ENCODE measurements at regions not wholly inside any gene's neighbourhood (a gene's known extent, or its start where the extent isn't known, plus 50 kb on each side); places are given as distances from the start of the nearest gene placed in this dataset.

GRCh38 chr12:46457958-46458357, 85.4 kb upstream of the SLC38A2 start:
- H2AFZ ChIP-seq (ENCODE audit: low read depth, low read length, poor library complexity, severe bottlenecking) = no peak overlapping the region
- H4K20me1 ChIP-seq (ENCODE audit: insufficient read depth) = no peaks in the 10 kb centered on the region
- peaks cover 69 to 89% of the 10 kb centered on the region in 2 experiments for H3K4me1 ChIP-seq (ENCODE audit: control insufficient read depth in 1 of 2, insufficient read depth in 2 of 2, low read length in 2 of 2)
- DNase-seq (ENCODE audit: low read depth, low spot score) (no peak), ATAC-seq (no peak)
- RAD21 ChIA-PET (ENCODE audit: low non-redundant PET in 1 of 2, low total read pairs in 2 of 2, uncharacterized antibody in 2 of 2, unreplicated experiment in 2 of 2) = no interaction called here
- H3K4me3 ChIP-seq (replicated peaks in 1 of 2; ENCODE audit: low read depth in 1 of 2, low read length in 2 of 2) = no peak overlapping the region
- H3K9me2 ChIP-seq (ENCODE audit: insufficient read depth) = no peaks in the 10 kb centered on the region
- H3K4me2 ChIP-seq (ENCODE audit: low read length) = no peak overlapping the region
- POLR2A ChIA-PET = no interaction called here
- CTCF ChIA-PET = no interaction called here
- peaks cover 7% of the 10 kb centered on the region; the same call in 1 of the 2 replicates for H3K79me2 ChIP-seq (ENCODE audit: insufficient read depth, low read length)
- no TSS peak for BruUV-seq (replicated peaks)
- no peak overlapping the region for H3K27ac ChIP-seq (ENCODE audit: low read depth, low read length)
- H3K9me3 ChIP-seq (ENCODE audit: control insufficient read depth in 1 of 2, insufficient read depth in 1 of 2, low read depth in 1 of 2, low read length in 2 of 2) = no peaks in the 10 kb centered on the region
- TF ChIP-seq ZNF274 (IDR thresholded peaks at IDR 0.05; ENCODE audit: low read depth, low read length) (no peak), ELF1 (IDR thresholded peaks at IDR 0.05; ENCODE audit: borderline replicate concordance, low read depth) (no peak), ATF3 (IDR thresholded peaks at IDR 0.05) (no peak), ZBTB33 (IDR thresholded peaks at IDR 0.05; ENCODE audit: extremely low read depth, insufficient replicate concordance, low read length) (no peak), CTCF (IDR thresholded peaks at IDR 0.05 in 2 of 3, conservative IDR thresholded peaks at IDR 0.05 in 1 of 3; ENCODE audit: borderline replicate concordance in 1 of 3, insufficient read depth in 1 of 3, low read depth in 2 of 3, low read length in 2 of 3) (no peak), CEBPB (IDR thresholded peaks at IDR 0.05; ENCODE audit: low read depth) (no peak), POLR2A (IDR thresholded peaks at IDR 0.05; ENCODE audit: borderline replicate concordance, extremely low read depth, insufficient read depth, insufficient read length) (no peak), JUND (IDR thresholded peaks at IDR 0.05) (no peak), ZFX (IDR thresholded peaks at IDR 0.05) (no peak), YY1 (IDR thresholded peaks at IDR 0.05; ENCODE audit: extremely low read depth, insufficient replicate concordance, low read depth, low read length) (no peak), CBX3 (IDR thresholded peaks at IDR 0.05; ENCODE audit: low read depth) (no peak), FOSL1 (IDR thresholded peaks at IDR 0.05; ENCODE audit: low read depth) (no peak), SRF (IDR thresholded peaks at IDR 0.05; ENCODE audit: low read depth) (no peak), TCF7L2 (IDR thresholded peaks at IDR 0.05; ENCODE audit: borderline replicate concordance, extremely low read depth, insufficient read depth, insufficient read length) (no peak), SP1 (IDR thresholded peaks at IDR 0.05; ENCODE audit: low read depth) (no peak), EZH2 (IDR thresholded peaks at IDR 0.05) (no peak), EZH2phosphoT487 (IDR thresholded peaks at IDR 0.05; ENCODE audit: borderline replicate concordance) (no peak), RAD21 (IDR thresholded peaks at IDR 0.05; ENCODE audit: low read depth) (no peak)
- H3K9ac ChIP-seq (ENCODE audit: low read length) = no peak overlapping the region
- H3K27me3 ChIP-seq (ENCODE audit: insufficient read depth, low read length) = no peaks in the 10 kb centered on the region
- no peaks in the 10 kb centered on the region for H3K36me3 ChIP-seq (ENCODE audit: control insufficient read depth in 1 of 2, insufficient read depth in 2 of 2, low read length in 2 of 2)
- intact Hi-C loops (cut with micrococcal nuclease) = no loop called here

All from HCT116 (cell line).